H1 (cell line): ENCODE measurements at regions not wholly inside any gene's neighbourhood (a gene's known extent, or its start where the extent isn't known, plus 50 kb on each side); places are given as distances from the start of the nearest gene placed in this dataset.

Source experiments
- CTCF ChIA-PET: fragments of 300-600 bp; sonication (Branson Sonifier 250); formaldehyde crosslinking; loops from one replicate; lab custom pipeline; 2021; ENCODE audit not compliant: partially characterized antibody; lab: Charles Lee
- POLR2A ChIA-PET: fragments of 300-600 bp; sonication (Branson Sonifier 250); formaldehyde crosslinking; loops from one replicate; lab custom pipeline; 2021; ENCODE audit warnings: inconsistent platforms; ENCODE audit not compliant: partially characterized antibody; lab: Charles Lee
- DNase-seq, 2 experiments: peaks; one replicate each; pipeline versions ENCODE4 v3.0.0 to v3.0.0-alpha.2; 2010 to 2022; ENCODE audit warnings: low spot score in 2 of 2, low read depth in 1 of 2, mixed read lengths in 1 of 2
- FAIRE-seq: peaks from 2 replicates; lab custom pipeline; 2011; peaks lifted over from hg19 to GRCh38; lab: Jason Lieb, UNC
- H2AFZ ChIP-seq: 2 replicates; pipeline ENCODE4 v1.8.1; 2012; ENCODE audit warnings: low read length, inconsistent platforms
- H2AK5ac ChIP-seq: 2 replicates; pipeline ENCODE4 v1.6.1; 2013; ENCODE audit warnings: low read depth, low read length
- H2BK120ac ChIP-seq: replicated peaks from 2 replicates; pipeline ENCODE3; 2013; ENCODE audit warnings: low read depth, low read length, inconsistent platforms
- H2BK12ac ChIP-seq: 2 replicates; pipeline ENCODE4 v1.6.1; 2013; ENCODE audit warnings: low read depth, low read length
- H2BK15ac ChIP-seq: 2 replicates; pipeline ENCODE4 v1.6.1; 2013; ENCODE audit warnings: low read length
- H2BK20ac ChIP-seq: 2 replicates; pipeline ENCODE4 v1.6.1; 2013; ENCODE audit warnings: low read length
- H2BK5ac ChIP-seq: 2 replicates; pipeline ENCODE4 v1.6.1; 2013; ENCODE audit warnings: low read depth, low read length
- H3K14ac ChIP-seq: 2 replicates; pipeline ENCODE4 v1.6.1; 2013; ENCODE audit warnings: inconsistent platforms; ENCODE audit not compliant: insufficient read length
- H3K18ac ChIP-seq: 2 replicates; pipeline ENCODE4 v1.6.1; 2013; ENCODE audit warnings: low read length; ENCODE audit errors: extremely low read depth
- H3K23ac ChIP-seq: 2 replicates; pipeline ENCODE4 v1.6.1; 2013; ENCODE audit warnings: inconsistent platforms; ENCODE audit not compliant: insufficient read length
- H3K23me2 ChIP-seq: 2 replicates; pipeline ENCODE4 v1.6.1; 2013; ENCODE audit warnings: low read depth, low read length
- H3K27ac ChIP-seq: 2 replicates; pipeline ENCODE4 v1.6.1; 2011; ENCODE audit warnings: low read depth, low read length, inconsistent platforms
- H3K27me3 ChIP-seq, 4 experiments: replicated peaks in 1 of 4; 1 replicate in 1 of 4; 2 replicates in 3 of 4; pipeline versions ENCODE4 v1.6.1 to v1.8.1; 2011 to 2013; ENCODE audit warnings: low read length in 3 of 4, mild to moderate bottlenecking in 3 of 4, inconsistent platforms in 2 of 4, mixed read lengths in 2 of 4, moderate library complexity in 1 of 4; ENCODE audit not compliant: control insufficient read depth in 3 of 4, insufficient read depth in 3 of 4; ENCODE audit errors: extremely low read depth in 1 of 4
- H3K36me3 ChIP-seq, 4 experiments: 2 replicates each; pipeline versions ENCODE4 v1.6.1 to v1.8.1; 2011 to 2013; ENCODE audit warnings: mild to moderate bottlenecking in 4 of 4, low read length in 3 of 4, moderate library complexity in 2 of 4, control low read depth in 1 of 4, inconsistent platforms in 1 of 4; ENCODE audit not compliant: insufficient read depth in 4 of 4, control insufficient read depth in 2 of 4
- H3K4ac ChIP-seq: replicated peaks from 2 replicates; pipeline ENCODE3; 2013; ENCODE audit warnings: low read length, low read depth, mixed read lengths, inconsistent platforms; ENCODE audit not compliant: insufficient read length
- H3K4me1 ChIP-seq, 4 experiments: replicated peaks in 1 of 4; 1 replicate in 1 of 4; 2 replicates in 3 of 4; pipeline versions ENCODE4 v1.6.1 to v1.8.1; 2011 to 2013; ENCODE audit warnings: low read length in 3 of 4, inconsistent platforms in 2 of 4, mixed read lengths in 1 of 4; ENCODE audit not compliant: insufficient read depth in 4 of 4, control insufficient read depth in 3 of 4
- H3K4me2 ChIP-seq, 2 experiments: 2 replicates each; pipeline versions ENCODE4 v1.6.1 to v1.8.1; 2011 to 2013; ENCODE audit warnings: low read depth in 2 of 2, low read length in 2 of 2, control low read depth in 1 of 2, inconsistent platforms in 1 of 2, mild to moderate bottlenecking in 1 of 2; ENCODE audit not compliant: insufficient read depth in 1 of 2
- H3K4me3 ChIP-seq, 4 experiments: fragments of 200-600, 300-600 bp in 1 of 4; sonication (generic), shearing (Covaris generic), sonication (Bioruptor Twin) in 1 of 4; 2 replicates each; pipeline versions ENCODE4 v1.5.1 to v1.8.1; 2011 to 2016; ENCODE audit warnings: low read length in 4 of 4, low read depth in 3 of 4, control low read depth in 2 of 4, inconsistent platforms in 2 of 4, mild to moderate bottlenecking in 2 of 4, mixed read lengths in 1 of 4, moderate library complexity in 1 of 4; ENCODE audit not compliant: insufficient read depth in 2 of 4; ENCODE audit errors: extremely low read depth in 1 of 4
- H3K56ac ChIP-seq: replicated peaks from 2 replicates; pipeline ENCODE3; 2013; ENCODE audit warnings: low read depth, mild to moderate bottlenecking, mixed read lengths, low read length, inconsistent platforms; ENCODE audit not compliant: insufficient read length
- H3K79me1 ChIP-seq: 2 replicates; pipeline ENCODE4 v1.6.1; 2013; ENCODE audit warnings: low read depth, low read length, control low read depth
- H3K79me2 ChIP-seq, 2 experiments: 2 replicates each; pipeline versions ENCODE4 v1.6.1 to v1.8.1; 2012 to 2013; ENCODE audit warnings: low read length in 2 of 2, mild to moderate bottlenecking in 2 of 2, inconsistent platforms in 1 of 2; ENCODE audit not compliant: insufficient read depth in 2 of 2, control insufficient read depth in 1 of 2
- H3K9ac ChIP-seq, 4 experiments: replicated peaks in 1 of 4; 1 replicate in 1 of 4; 2 replicates in 3 of 4; pipeline versions ENCODE4 v1.6.1 to v1.8.1; 2011 to 2013; ENCODE audit warnings: low read depth in 3 of 4, low read length in 3 of 4, control low read depth in 2 of 4, mild to moderate bottlenecking in 2 of 4, moderate library complexity in 2 of 4, inconsistent platforms in 1 of 4; ENCODE audit errors: extremely low read depth in 1 of 4
- H3K9me3 ChIP-seq, 2 experiments: 2 replicates each; pipeline versions ENCODE4 v1.6.1 to v1.8.1; 2012 to 2013; ENCODE audit warnings: mild to moderate bottlenecking in 2 of 2, moderate library complexity in 2 of 2, control low read depth in 1 of 2, inconsistent platforms in 1 of 2, low read depth in 1 of 2, low read length in 1 of 2, mixed read lengths in 1 of 2; ENCODE audit not compliant: insufficient read depth in 2 of 2
- H4K20me1 ChIP-seq, 2 experiments: replicated peaks in 1 of 2; 2 replicates each; pipeline versions ENCODE3 to v1.8.1; 2011 to 2013; ENCODE audit warnings: inconsistent platforms in 2 of 2, low read length in 2 of 2, mild to moderate bottlenecking in 1 of 2; ENCODE audit not compliant: insufficient read depth in 2 of 2, control insufficient read depth in 1 of 2
- H4K5ac ChIP-seq: 2 replicates; pipeline ENCODE4 v1.6.1; 2013; ENCODE audit warnings: low read length, low read depth, mixed read lengths, inconsistent platforms; ENCODE audit not compliant: insufficient read length
- H4K8ac ChIP-seq: 2 replicates; pipeline ENCODE4 v1.8.0; 2013; ENCODE audit warnings: mild to moderate bottlenecking, moderate library complexity, low read length, inconsistent platforms; ENCODE audit not compliant: insufficient read depth; ENCODE audit errors: extremely low read depth
- H4K91ac ChIP-seq: replicated peaks from 2 replicates; pipeline ENCODE3; 2013; ENCODE audit warnings: low read length, mixed read lengths, inconsistent platforms; ENCODE audit not compliant: insufficient read length
- ASH2L ChIP-seq: fragments of 200-600, 300-600 bp; sonication (generic); IDR thresholded peaks from one replicate; pipeline ENCODE4 v1.7.1; 2017; ENCODE audit warnings: low read length
- CBX8 ChIP-seq: fragments of 300-800, 300-1000 bp; sonication (generic); IDR thresholded peaks from 2 replicates; pipeline ENCODE4 v1.7.1; 2016; ENCODE audit warnings: low read depth, low read length, borderline replicate concordance
- CTBP2 ChIP-seq: IDR thresholded peaks from 2 replicates; pipeline ENCODE4 v1.7.0; 2011; ENCODE audit warnings: borderline replicate concordance, mild to moderate bottlenecking, moderate library complexity, mixed read lengths, low read length; ENCODE audit not compliant: insufficient read depth, insufficient read length
- FOSL1 ChIP-seq: IDR thresholded peaks from 2 replicates; pipeline ENCODE4 v1.6.1; 2011; ENCODE audit warnings: mild to moderate bottlenecking, low read depth, low read length, moderate library complexity; ENCODE audit not compliant: insufficient read depth
- HDAC6 ChIP-seq: IDR thresholded peaks from one replicate; pipeline ENCODE4 v1.7.1; 2012; ENCODE audit warnings: low read depth, mild to moderate bottlenecking, inconsistent platforms, low read length, moderate library complexity
- KDM1A ChIP-seq: fragments of 200-600, 300-600 bp; sonication (generic); IDR thresholded peaks from 2 replicates; pipeline ENCODE4 v1.7.1; 2016; ENCODE audit warnings: mild to moderate bottlenecking, low read length, borderline replicate concordance
- KDM4A ChIP-seq: IDR thresholded peaks from one replicate; pipeline ENCODE4 v1.7.1; 2012; ENCODE audit warnings: low read depth, mild to moderate bottlenecking, moderate library complexity, low read length, inconsistent platforms; ENCODE audit not compliant: severe bottlenecking
- NANOG ChIP-seq: IDR thresholded peaks from 2 replicates; pipeline ENCODE4 v1.6.1; 2011; ENCODE audit warnings: low read length, low read depth, mild to moderate bottlenecking, inconsistent platforms; ENCODE audit not compliant: insufficient read depth, poor library complexity, severe bottlenecking
- POLR2AphosphoS5 ChIP-seq: IDR thresholded peaks from 2 replicates; pipeline ENCODE4 v1.6.1; 2011; ENCODE audit warnings: low read depth, low read length
- RXRA ChIP-seq: IDR thresholded peaks from 2 replicates; pipeline ENCODE4 v1.6.1; 2011; ENCODE audit warnings: low read depth, mild to moderate bottlenecking, low read length, moderate library complexity; ENCODE audit not compliant: insufficient read depth
- SUZ12 ChIP-seq: fragments of 200-600 bp; sonication (generic); IDR thresholded peaks from 2 replicates; pipeline ENCODE4 v1.6.1; 2012; ENCODE audit warnings: mild to moderate bottlenecking, inconsistent platforms, low read length, moderate library complexity, mixed read lengths
- WGBS, 2 experiments: shearing (Covaris generic) in 1 of 2; methylation state at CpG; one replicate each; pipeline versions ENCODE4 v1.1.6 to v1.1.7; 2013 to 2015; ENCODE audit warnings: low lambda C conversion rate in 2 of 2, mixed read lengths in 2 of 2, inconsistent platforms in 1 of 2, low coverage in 1 of 2, missing lambda C conversion rate in 1 of 2; ENCODE audit not compliant: insufficient replicate concordance in 2 of 2, insufficient coverage in 1 of 2, insufficient read length in 1 of 2; ENCODE audit errors: extremely low coverage in 1 of 2, missing lambda C conversion rate in 1 of 2; 5-methylcytosine and 5-hydroxymethylcytosine counted together
- TF ChIP-seq, protein P1 (sequence below): IDR thresholded peaks from 2 replicates; pipeline ENCODE4 v1.6.1; 2012; ENCODE audit warnings: inconsistent platforms
- TF ChIP-seq, protein P2 (sequence below): IDR thresholded peaks from 2 replicates; pipeline ENCODE4 v1.6.1; 2012; ENCODE audit warnings: low read length, inconsistent platforms

DNA sequence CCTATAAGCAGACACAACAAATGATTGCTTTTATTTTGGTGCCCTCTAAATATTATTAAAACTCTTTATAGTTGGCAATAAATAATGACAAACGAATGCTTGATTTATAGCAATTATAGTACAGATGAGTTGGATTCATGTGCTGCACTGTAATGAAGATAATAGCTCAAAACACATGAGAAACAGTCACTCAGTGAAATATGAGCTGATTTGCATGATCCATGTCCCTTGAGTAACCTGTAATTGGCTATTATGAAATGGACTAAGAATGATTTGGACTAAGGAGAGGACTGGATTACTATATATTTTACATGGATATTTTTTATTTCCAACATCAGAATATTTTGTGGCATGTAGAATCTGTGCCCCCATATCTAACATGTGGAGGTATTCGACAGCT is 365.6 kb upstream of the UBE2E3 start:
- Histone ChIP-seq H3K23me2 (no peaks in the 10 kb centered on the region), H3K27ac (no peak overlapping the region), H4K20me1 (no peaks in the 10 kb centered on the region), H3K4me3 (no peak overlapping the region), H4K91ac (no peak overlapping the region), H3K79me2 (no peaks in the 10 kb centered on the region), H3K4ac (no peak overlapping the region), H3K23ac (no peak overlapping the region), H2BK15ac (no peak overlapping the region), H3K27me3 (no peaks in the 10 kb centered on the region), H3K4me2 (no peak overlapping the region), H4K8ac (no peak overlapping the region), H2BK12ac (no peak overlapping the region), H3K9ac (no peak overlapping the region), H3K36me3 (no peaks in the 10 kb centered on the region), H3K9me3 (no peaks in the 10 kb centered on the region), H2BK20ac (no peak overlapping the region), H3K56ac (no peak overlapping the region), H2BK5ac (no peak overlapping the region), H2AFZ (no peak overlapping the region), H2BK120ac (no peak overlapping the region), H3K14ac (no peak overlapping the region), H4K5ac (no peak overlapping the region), H3K79me1 (no peaks in the 10 kb centered on the region), H2AK5ac (no peak overlapping the region), H3K18ac (no peak overlapping the region), H3K4me1 (no peaks in the 10 kb centered on the region)
- ChIA-PET POLR2A (no interaction called here), CTCF (no interaction called here)
- DNase-seq (no peak), FAIRE-seq (no peak)
- 90% methylated on average over 2 of the region's 2 CpGs; no CpG with 5 or more reads in 1 of the 2 experiments for WGBS, 2 experiments
- TF ChIP-seq SUZ12 (no peak), KDM4A (no peak), HDAC6 (no peak), NANOG (no peak), KDM1A (no peak), POLR2AphosphoS5 (no peak), ASH2L (no peak), FOSL1 (no peak), CTBP2 (no peak), CBX8 (no peak), RXRA (no peak)
- TF ChIP-seq, protein P1, sequence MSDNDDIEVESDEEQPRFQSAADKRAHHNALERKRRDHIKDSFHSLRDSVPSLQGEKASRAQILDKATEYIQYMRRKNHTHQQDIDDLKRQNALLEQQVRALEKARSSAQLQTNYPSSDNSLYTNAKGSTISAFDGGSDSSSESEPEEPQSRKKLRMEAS, result no peak
- TF ChIP-seq, protein P2, sequence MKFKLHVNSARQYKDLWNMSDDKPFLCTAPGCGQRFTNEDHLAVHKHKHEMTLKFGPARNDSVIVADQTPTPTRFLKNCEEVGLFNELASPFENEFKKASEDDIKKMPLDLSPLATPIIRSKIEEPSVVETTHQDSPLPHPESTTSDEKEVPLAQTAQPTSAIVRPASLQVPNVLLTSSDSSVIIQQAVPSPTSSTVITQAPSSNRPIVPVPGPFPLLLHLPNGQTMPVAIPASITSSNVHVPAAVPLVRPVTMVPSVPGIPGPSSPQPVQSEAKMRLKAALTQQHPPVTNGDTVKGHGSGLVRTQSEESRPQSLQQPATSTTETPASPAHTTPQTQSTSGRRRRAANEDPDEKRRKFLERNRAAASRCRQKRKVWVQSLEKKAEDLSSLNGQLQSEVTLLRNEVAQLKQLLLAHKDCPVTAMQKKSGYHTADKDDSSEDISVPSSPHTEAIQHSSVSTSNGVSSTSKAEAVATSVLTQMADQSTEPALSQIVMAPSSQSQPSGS, result no peak
